HuH-7 (cell line): ENCODE measurements at regions not wholly inside any gene's neighbourhood (a gene's known extent, or its start where the extent isn't known, plus 50 kb on each side); places are given as distances from the start of the nearest gene placed in this dataset.
"Not testable (repeated sequence)": the region's sequence is repeated elsewhere in the genome, so short reads cannot be mapped to it uniquely, and the experiment has no call there.

Experiments
- DNase-seq: peaks from one replicate; pipeline ENCODE4 v3.0.0; 2011; ENCODE audit warnings: low spot score

GRCh38 chr2:8334866-8335325 is 347.0 kb upstream of the ID2 start:
- DNase-seq, result peak; percentile 54

GRCh38 chr2:8335801-8336200 is 346.1 kb upstream of the ID2 start:
- DNase-seq, result no peak

- DNase-seq, result no peak
These were observed 344.5 kb upstream of the ID2 start for GRCh38 chr2:8337321-8337720.

GRCh38 chr2:8342407-8342806 is 339.4 kb upstream of the ID2 start:
- no peak for DNase-seq

- DNase-seq, result no peak
These were observed 338.8 kb upstream of the ID2 start for GRCh38 chr2:8343031-8343430.

GRCh38 chr2:8344144-8345097 is 337.4 kb upstream of the ID2 start:
- DNase-seq, result no peak

- DNase-seq, result no peak
These were observed 336.7 kb upstream of the ID2 start for GRCh38 chr2:8345200-8345599.

GRCh38 chr2:8346208-8346607 is 335.6 kb upstream of the ID2 start:
- DNase-seq, result no peak

GRCh38 chr2:8346706-8347430 is 335.0 kb upstream of the ID2 start:
- DNase-seq, result no peak

- DNase-seq, result not testable (repeated sequence)
These were observed 332.9 kb upstream of the ID2 start for GRCh38 chr2:8348911-8349310.

GRCh38 chr2:8352296-8352695 is 329.6 kb upstream of the ID2 start:
- DNase-seq, result no peak

- DNase-seq, result no peak
These were observed 328.9 kb upstream of the ID2 start for GRCh38 chr2:8352989-8353388.

- DNase-seq, result no peak
These were observed 326.6 kb upstream of the ID2 start for GRCh38 chr2:8355102-8355859.

GRCh38 chr2:8357738-8358518 is 323.9 kb upstream of the ID2 start:
- DNase-seq, result no peak

GRCh38 chr2:8361930-8362329 is 319.9 kb upstream of the ID2 start:
- DNase-seq, result no peak

- DNase-seq, result no peak
These were observed 318.7 kb upstream of the ID2 start for GRCh38 chr2:8363161-8363560.

GRCh38 chr2:8364668-8365067 is 317.2 kb upstream of the ID2 start:
- DNase-seq, result peak; percentile 43

- no peak for DNase-seq
These were observed 316.4 kb upstream of the ID2 start for GRCh38 chr2:8365331-8365910.

- no peak for DNase-seq
These were observed 314.0 kb upstream of the ID2 start for GRCh38 chr2:8367833-8368232.

- no peak for DNase-seq
These were observed 313.4 kb upstream of the ID2 start for GRCh38 chr2:8368463-8368862.

- no peak for DNase-seq
These were observed 312.3 kb upstream of the ID2 start for GRCh38 chr2:8369522-8369921.
